ENCODE measurements at regions not wholly inside any gene's neighbourhood (a gene's known extent, or its start where the extent isn't known, plus 50 kb on each side); places are given as distances from the start of the nearest gene placed in this dataset.
"Not testable (repeated sequence)": the region's sequence is repeated elsewhere in the genome, so short reads cannot be mapped to it uniquely, and the experiment has no call there.

- H3K27me3 Mint-ChIP-seq, result no peaks in the 10 kb centered on the region
- H3K9me3 Mint-ChIP-seq, result peaks cover 2 to 7% (median 2%) of the 10 kb centered on the region in 3 donors
- H3K4me3 Mint-ChIP-seq, result no peak overlapping the region
- H3K27ac Mint-ChIP-seq, result no peak overlapping the region
- peaks cover 0 to 1% (median 0%) of the 10 kb centered on the region in 3 donors for H3K4me1 Mint-ChIP-seq
- no peaks in the 10 kb centered on the region for H3K36me3 Mint-ChIP-seq
These were observed 63.7 kb upstream of the SYT4 start for GRCh38 chr18:43341014-43341413.

DNA sequence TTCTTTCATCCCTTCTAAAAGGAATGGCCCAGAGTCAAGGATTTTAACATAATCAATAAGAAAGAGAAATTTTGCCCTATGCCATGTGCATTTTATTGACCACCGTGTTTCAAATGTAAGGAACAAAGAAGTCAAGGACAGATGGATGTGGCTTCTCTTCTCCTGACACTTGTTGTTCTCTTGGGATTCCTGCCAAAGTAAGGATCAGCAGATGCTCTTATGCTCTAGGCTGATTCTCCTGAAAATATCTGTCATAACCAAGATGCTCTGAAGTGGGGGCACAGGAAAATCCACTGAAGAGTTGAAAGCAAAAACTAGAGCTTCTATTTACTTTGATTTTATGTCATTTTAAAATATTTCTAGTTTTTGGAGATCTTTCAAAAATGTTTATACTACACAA is 72.9 kb upstream of the SYT4 start:
- Mint-ChIP-seq H3K4me1 (no peaks in the 10 kb centered on the region), H3K36me3 (no peaks in the 10 kb centered on the region), H3K4me3 (no peak overlapping the region), H3K9me3 (peaks cover 3 to 10% (median 3%) of the 10 kb centered on the region in 3 donors), H3K27me3 (no peaks in the 10 kb centered on the region), H3K27ac (no peak overlapping the region)

- H3K27me3 Mint-ChIP-seq, result no peaks in the 10 kb centered on the region
- H3K27ac Mint-ChIP-seq, result no peak overlapping the region
- no peaks in the 10 kb centered on the region for H3K36me3 Mint-ChIP-seq
- peaks cover 0 to 5% (median 3%) of the 10 kb centered on the region in 3 donors for H3K9me3 Mint-ChIP-seq
- H3K4me1 Mint-ChIP-seq, result no peaks in the 10 kb centered on the region
- H3K4me3 Mint-ChIP-seq, result no peak overlapping the region
These were observed 87.2 kb upstream of the SYT4 start for GRCh38 chr18:43364535-43364934.

GRCh38 chr18:43367895-43368294 is 90.6 kb upstream of the SYT4 start:
- H3K27ac Mint-ChIP-seq, result no peak overlapping the region
- H3K36me3 Mint-ChIP-seq, result no peaks in the 10 kb centered on the region
- no peaks in the 10 kb centered on the region for H3K4me1 Mint-ChIP-seq
- peaks cover 0 to 5% (median 5%) of the 10 kb centered on the region in 3 donors for H3K9me3 Mint-ChIP-seq
- no peak overlapping the region for H3K4me3 Mint-ChIP-seq
- no peaks in the 10 kb centered on the region for H3K27me3 Mint-ChIP-seq

GRCh38 chr18:43369311-43369710 is 92.0 kb upstream of the SYT4 start:
- H3K4me1 Mint-ChIP-seq, H3K36me3 Mint-ChIP-seq, H3K27me3 Mint-ChIP-seq, H3K4me3 Mint-ChIP-seq, H3K27ac Mint-ChIP-seq, H3K9me3 Mint-ChIP-seq: not testable (repeated sequence)

- Mint-ChIP-seq H3K36me3 (no peaks in the 10 kb centered on the region), H3K4me3 (no peak overlapping the region), H3K4me1 (no peaks in the 10 kb centered on the region), H3K9me3 (peaks cover 2 to 5% (median 3%) of the 10 kb centered on the region in 3 donors), H3K27me3 (no peaks in the 10 kb centered on the region), H3K27ac (no peak overlapping the region)
These were observed 95.5 kb upstream of the SYT4 start for GRCh38 chr18:43372773-43373172.

- no peaks in the 10 kb centered on the region for H3K27me3 Mint-ChIP-seq
- no peak overlapping the region for H3K27ac Mint-ChIP-seq
- H3K4me1 Mint-ChIP-seq, result no peaks in the 10 kb centered on the region
- H3K36me3 Mint-ChIP-seq, result no peaks in the 10 kb centered on the region
- no peak overlapping the region for H3K4me3 Mint-ChIP-seq
- H3K9me3 Mint-ChIP-seq, result peaks cover 5 to 6% (median 5%) of the 10 kb centered on the region in 3 donors
These were observed 102.9 kb upstream of the SYT4 start for GRCh38 chr18:43380104-43380672.

DNA sequence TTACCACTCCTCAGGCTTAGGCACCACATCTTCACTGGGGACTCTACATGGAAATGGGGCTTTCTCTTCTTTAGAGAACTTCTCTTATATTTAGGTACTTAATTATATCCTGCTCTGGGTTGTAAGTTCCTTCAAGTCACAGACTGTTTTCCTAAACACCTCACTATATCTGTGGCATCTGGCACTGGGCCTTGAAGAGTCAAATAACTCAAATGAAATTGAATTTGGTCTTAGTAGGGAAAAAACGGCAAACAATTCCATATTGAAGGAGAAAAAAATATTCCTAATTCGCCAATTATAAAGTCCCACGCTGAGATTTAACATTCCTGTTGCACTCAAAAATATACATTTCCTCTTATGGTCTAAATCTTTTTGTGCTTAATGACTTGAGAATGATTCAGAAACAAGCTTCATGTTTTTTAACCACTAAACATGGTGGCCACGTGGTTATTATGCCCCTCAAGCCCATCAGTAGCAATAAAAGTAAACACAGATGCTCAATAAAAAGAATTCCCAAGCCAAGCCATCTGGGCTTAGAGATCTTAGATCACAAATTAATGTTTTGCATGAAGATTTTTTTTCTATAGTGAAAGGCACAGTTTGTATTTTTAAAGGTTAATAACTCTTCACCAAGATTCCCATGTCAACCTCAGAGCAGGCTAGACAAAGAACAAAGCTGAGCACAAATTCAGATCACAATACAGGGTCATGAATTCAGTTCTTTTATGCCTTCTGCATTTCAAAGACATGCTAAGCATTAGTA is 105.5 kb upstream of the SYT4 start:
- Mint-ChIP-seq H3K4me3 (peak overlapping the region in 1 of 4 donors; percentile 18), H3K9me3 (peaks cover 0 to 6% (median 3%) of the 10 kb centered on the region in 3 donors), H3K27ac (no peak overlapping the region), H3K4me1 (no peaks in the 10 kb centered on the region), H3K36me3 (no peaks in the 10 kb centered on the region), H3K27me3 (no peaks in the 10 kb centered on the region)

DNA sequence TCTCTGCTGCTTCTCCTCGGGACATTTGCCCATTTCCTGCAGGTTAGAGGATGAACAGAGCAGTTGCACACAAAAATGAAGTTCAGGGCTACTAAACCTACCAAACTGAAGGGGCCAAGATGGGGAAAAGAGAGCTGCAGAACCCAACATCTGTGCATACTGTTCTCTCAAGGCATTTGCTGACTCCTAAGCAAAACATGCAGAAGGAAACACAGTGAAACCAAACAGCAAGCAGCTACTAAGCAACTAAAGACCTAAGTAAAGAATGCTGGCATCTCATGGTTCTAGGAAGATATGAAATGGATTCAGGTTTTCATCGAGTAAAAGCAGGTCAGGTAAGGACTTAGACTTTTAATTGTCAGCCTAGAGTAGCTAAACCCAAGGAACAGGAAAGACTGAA is 111.9 kb upstream of the SYT4 start:
- H3K4me3 Mint-ChIP-seq, result peak overlapping the region in 1 of 4 donors; percentile 61
- no peaks in the 10 kb centered on the region for H3K4me1 Mint-ChIP-seq
- H3K9me3 Mint-ChIP-seq, result no peaks in the 10 kb centered on the region
- peaks cover 2% of the 10 kb centered on the region for H3K36me3 Mint-ChIP-seq
- no peaks in the 10 kb centered on the region for H3K27me3 Mint-ChIP-seq
- H3K27ac Mint-ChIP-seq, result no peak overlapping the region

- no peaks in the 10 kb centered on the region for H3K4me1 Mint-ChIP-seq
- H3K36me3 Mint-ChIP-seq, result peaks cover 2% of the 10 kb centered on the region
- no peaks in the 10 kb centered on the region for H3K9me3 Mint-ChIP-seq
- no peaks in the 10 kb centered on the region for H3K27me3 Mint-ChIP-seq
- H3K27ac Mint-ChIP-seq, result no peak overlapping the region
- H3K4me3 Mint-ChIP-seq, result no peak overlapping the region
These were observed 114.9 kb upstream of the SYT4 start for GRCh38 chr18:43392168-43392567.

DNA sequence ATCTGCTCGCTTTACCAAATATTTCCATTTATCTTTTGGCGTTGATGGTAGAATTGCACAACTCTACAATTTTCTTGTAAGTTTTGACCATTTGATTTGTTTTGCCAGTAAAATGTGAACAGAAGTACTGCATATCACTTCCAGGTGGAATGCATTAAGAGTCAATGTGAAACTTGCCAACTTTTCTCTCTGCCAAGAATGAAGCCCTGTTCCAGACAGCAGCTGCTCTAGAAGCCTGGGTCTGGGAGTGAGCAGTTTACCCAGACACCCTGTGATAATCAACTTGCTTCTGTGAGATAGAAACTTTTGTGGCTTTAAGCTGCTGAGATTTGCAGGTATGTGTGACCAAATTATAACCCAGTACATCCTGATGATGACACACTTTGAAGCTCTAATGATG is 115.9 kb upstream of the SYT4 start:
- H3K27ac Mint-ChIP-seq, result no peak overlapping the region
- no peaks in the 10 kb centered on the region for H3K27me3 Mint-ChIP-seq
- no peaks in the 10 kb centered on the region for H3K4me1 Mint-ChIP-seq
- peaks cover 2% of the 10 kb centered on the region for H3K36me3 Mint-ChIP-seq
- H3K9me3 Mint-ChIP-seq, result no peaks in the 10 kb centered on the region
- H3K4me3 Mint-ChIP-seq, result no peak overlapping the region

DNA sequence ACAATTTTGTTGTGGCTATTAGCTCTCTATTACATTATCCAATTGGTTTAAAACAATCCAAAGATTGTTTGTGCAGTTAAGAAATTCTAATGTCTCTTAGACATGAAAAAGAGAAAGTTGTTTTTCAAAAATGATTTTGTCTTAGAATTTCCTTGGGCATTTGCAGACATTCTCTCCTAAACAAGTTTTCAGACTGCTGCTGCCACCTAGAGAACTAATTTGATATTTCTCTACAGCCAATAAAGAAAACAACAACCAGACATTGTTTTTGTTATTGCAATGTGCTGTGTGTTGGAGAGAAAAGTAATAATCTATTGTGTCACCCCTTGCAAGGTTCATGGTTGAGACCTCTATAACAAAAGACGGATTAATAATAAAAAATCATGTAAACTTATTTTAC is 119.0 kb upstream of the SYT4 start:
- Mint-ChIP-seq H3K9me3 (peaks cover 0 to 5% (median 4%) of the 10 kb centered on the region in 3 donors), H3K4me1 (no peaks in the 10 kb centered on the region), H3K4me3 (no peak overlapping the region), H3K36me3 (no peaks in the 10 kb centered on the region), H3K27me3 (no peaks in the 10 kb centered on the region), H3K27ac (no peak overlapping the region)

DNA sequence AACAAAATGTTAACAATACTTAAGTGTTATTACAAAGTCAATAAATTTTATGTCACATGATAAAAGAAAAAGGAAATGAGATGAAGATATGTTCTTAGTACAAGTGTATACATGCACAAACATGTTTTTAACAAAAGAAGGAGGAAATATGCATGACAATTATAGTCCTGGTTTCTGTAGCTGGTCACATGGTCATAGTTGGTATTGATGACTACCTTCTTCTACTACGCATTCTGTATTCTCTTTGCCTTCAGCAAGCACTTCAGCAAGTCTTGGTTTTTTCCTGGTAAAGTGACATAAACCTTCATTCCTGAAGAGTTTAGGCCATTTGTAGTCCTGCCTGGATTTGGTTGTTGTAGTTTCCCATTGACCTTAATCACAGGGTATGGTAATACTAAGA is 121.3 kb upstream of the SYT4 start:
- Mint-ChIP-seq H3K4me1 (no peaks in the 10 kb centered on the region), H3K9me3 (peaks cover 0 to 6% (median 5%) of the 10 kb centered on the region in 3 donors), H3K27me3 (no peaks in the 10 kb centered on the region), H3K27ac (no peak overlapping the region), H3K36me3 (no peaks in the 10 kb centered on the region), H3K4me3 (no peak overlapping the region)

- no peaks in the 10 kb centered on the region for H3K27me3 Mint-ChIP-seq
- H3K36me3 Mint-ChIP-seq, result no peaks in the 10 kb centered on the region
- no peaks in the 10 kb centered on the region for H3K4me1 Mint-ChIP-seq
- H3K4me3 Mint-ChIP-seq, result no peak overlapping the region
- peaks cover 2 to 9% (median 3%) of the 10 kb centered on the region in 3 donors for H3K9me3 Mint-ChIP-seq
- H3K27ac Mint-ChIP-seq, result no peak overlapping the region
These were observed 127.8 kb upstream of the SYT4 start for GRCh38 chr18:43405097-43405496.

DNA sequence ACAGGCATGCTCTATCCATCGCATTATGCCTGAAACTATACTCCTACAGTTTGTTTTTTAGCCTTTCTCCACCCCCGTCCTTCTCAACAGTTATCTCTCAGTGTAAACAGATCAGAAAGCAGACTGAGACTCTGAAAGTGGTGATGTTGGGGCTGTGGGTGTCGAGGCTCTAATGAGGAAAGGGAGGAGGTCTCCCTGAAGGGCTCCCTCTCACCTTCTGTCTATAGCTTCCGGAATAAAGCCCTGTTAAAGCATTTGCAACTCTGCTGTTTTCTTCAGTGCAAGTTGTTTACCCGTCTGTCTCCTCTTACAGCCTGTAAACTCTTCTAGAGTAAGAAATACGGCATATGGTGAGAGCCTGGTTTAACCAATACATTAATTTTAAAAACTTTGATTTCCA is 136.7 kb upstream of the SYT4 start:
- H3K36me3 Mint-ChIP-seq, result no peaks in the 10 kb centered on the region
- no peak overlapping the region for H3K4me3 Mint-ChIP-seq
- H3K4me1 Mint-ChIP-seq, result no peaks in the 10 kb centered on the region
- H3K9me3 Mint-ChIP-seq, result no peaks in the 10 kb centered on the region
- H3K27ac Mint-ChIP-seq, result no peak overlapping the region
- H3K27me3 Mint-ChIP-seq, result no peaks in the 10 kb centered on the region

DNA sequence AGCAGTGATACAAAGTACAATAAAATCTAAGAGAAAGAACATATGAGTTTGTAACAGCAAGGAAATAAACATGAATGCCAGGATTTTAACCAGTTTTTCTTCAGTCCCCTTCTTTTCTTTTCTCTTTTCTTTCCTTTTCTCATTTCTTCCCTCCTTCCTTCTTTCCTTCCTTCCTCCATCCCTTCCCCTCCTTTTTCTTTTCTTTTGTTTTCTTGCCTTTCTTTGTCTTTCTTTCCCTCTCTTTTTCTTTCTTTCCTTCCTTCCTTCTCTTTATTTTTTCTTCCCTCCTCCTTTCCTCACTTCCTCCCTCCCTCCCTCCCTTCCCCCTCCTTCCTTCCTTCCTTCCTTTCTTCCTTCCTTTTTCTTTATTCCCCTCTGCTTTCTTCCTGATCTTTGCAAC is 142.8 kb upstream of the SYT4 start:
- Mint-ChIP-seq H3K27me3 (no peaks in the 10 kb centered on the region), H3K4me1 (no peaks in the 10 kb centered on the region), H3K36me3 (peaks cover 1% of the 10 kb centered on the region), H3K4me3 (no peak overlapping the region), H3K27ac (no peak overlapping the region), H3K9me3 (peaks cover 0 to 3% (median 2%) of the 10 kb centered on the region in 3 donors)
